Activated T-cell treated with anti-CD3 and anti-CD28 coated beads for 48 hours (primary cell): ENCODE measurements at regions not wholly inside any gene's neighbourhood (a gene's known extent, or its start where the extent isn't known, plus 50 kb on each side); places are given as distances from the start of the nearest gene placed in this dataset.

ENCODE experiments used
- DNase-seq: peaks from one replicate; pipeline ENCODE4 v3.0.0-alpha.2; 2020; ENCODE audit warnings: low read depth

DNA sequence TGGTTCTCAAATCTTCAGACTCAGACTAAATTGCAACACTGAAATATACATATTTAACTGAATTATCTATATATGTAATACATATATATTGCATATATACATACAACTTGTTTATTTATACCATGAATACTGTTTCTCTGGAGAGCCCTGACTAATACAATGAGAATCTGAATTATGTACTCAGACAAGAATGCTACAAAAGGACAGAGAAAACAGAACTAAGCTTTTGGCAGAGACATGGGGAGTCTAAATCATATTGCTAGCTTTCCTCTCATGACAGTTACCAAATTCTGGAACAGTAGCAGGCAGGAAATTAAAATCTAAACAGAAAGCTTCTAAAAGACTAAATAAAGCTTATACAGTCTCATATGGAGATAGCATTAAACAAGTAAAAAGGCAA lies 142.4 kb upstream of the KCNMB2 start:
- no peak for DNase-seq

DNA sequence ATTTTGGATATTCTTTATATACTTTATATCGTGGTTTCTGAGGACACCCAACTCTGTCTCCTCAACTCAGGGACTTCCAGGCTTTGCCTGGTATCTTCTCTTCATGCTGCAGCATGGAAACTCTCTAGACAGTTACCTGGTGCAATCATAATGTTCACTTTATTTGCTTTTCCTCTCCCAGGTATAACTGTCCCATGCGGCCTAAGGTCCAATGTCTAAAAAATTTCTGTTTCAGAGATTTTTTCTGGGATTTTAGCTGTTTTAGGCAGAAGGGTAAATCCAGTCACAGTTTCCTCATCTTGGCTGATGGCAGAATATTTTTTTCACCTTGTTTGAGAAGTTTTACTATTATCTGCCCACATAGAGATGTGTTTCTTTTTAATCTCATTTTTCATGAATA lies 139.9 kb upstream of the KCNMB2 start:
- no peak for DNase-seq

DNA sequence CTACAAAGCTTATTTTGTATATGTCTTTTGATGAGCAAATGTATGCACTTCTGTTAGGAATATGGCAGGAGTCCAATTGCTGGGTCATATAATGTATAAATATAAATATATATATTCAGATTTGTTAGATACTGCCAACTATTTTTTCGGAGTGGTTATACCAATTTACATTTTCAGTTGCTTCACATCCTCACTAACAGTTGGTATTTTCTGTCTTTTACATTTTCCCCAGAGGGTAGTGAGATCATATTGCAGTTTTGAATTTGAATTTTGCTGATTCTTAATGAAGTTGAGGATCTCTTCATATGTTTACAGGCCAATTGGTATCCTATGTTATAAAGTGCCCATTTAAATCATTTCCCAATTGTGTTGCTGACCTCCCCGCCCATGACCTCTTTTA lies 139.0 kb upstream of the KCNMB2 start:
- no peak for DNase-seq

DNA sequence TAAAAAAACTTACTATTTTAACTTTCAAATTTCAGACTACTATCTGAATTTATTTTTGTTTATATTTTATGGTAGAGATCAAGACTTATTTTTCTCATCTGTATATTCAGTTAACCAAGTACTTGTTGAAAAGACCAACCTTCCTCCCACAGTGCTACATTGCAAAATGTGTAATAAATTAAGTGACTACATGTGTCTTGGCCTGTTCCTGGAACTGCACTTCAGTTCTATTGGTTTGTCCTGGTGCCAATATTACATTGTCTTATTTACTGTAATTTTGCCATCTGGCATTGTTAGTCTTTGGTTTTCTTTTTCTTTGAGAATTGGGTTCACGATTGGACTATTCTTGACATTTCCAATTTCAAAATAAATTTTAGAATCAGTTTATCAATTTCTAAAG lies 138.4 kb upstream of the KCNMB2 start:
- no peak for DNase-seq

DNA sequence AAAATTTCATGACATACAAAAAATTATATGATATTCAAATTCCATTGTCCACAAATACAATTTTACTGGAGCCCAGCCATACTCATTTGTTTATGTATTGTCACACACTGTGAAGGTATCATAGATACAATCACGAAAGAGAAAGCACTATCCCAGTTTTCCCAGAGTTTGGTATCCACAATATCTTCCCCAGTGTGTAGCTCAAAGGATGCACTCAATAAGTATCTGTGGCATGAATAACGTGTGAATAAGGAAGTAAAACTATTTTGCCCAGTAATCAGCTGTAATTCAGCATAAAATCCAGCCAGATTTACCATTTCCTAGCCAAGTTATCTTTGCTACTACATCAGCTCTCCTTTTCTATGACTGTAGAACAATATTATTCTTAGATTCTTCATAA lies 131.3 kb upstream of the KCNMB2 start:
- no peak for DNase-seq

DNA sequence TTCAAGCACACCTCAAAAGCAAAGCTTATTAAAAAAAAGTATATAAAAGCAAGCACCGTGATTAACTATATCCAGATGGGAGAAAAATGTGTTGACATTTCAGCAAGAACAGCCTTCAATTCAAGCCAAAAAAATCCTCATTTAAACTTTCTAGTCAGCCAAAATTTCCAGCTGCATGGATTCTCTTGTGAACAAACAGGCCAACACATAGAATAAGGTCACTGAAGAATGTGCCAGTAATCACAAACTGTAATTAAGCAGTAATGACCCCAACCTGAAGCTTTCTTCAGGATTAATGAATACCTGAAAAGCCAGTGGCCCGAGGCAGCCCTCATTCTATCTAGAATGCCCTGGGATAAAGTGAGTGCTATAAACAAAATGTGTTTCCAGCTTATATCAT lies 130.7 kb upstream of the KCNMB2 start:
- no peak for DNase-seq

DNA sequence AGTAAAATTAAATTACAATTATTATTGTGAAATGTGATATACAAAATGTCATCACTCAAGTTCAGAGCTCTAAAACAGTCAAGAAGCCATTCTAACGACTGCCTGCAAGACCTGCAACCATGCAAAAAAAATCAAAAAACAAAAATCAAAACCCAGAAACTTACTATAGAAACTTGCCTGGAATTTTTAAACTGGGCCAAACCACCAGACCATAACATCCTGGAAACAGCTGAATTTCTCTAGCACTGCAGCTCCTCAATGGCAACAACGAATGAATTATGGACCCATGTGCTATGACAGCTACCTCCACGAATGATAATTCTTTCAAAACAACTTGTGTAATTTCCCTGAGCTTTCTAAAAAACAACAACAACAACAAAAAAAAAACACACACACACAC lies 130.0 kb upstream of the KCNMB2 start:
- DNase-seq, result no peak

DNA sequence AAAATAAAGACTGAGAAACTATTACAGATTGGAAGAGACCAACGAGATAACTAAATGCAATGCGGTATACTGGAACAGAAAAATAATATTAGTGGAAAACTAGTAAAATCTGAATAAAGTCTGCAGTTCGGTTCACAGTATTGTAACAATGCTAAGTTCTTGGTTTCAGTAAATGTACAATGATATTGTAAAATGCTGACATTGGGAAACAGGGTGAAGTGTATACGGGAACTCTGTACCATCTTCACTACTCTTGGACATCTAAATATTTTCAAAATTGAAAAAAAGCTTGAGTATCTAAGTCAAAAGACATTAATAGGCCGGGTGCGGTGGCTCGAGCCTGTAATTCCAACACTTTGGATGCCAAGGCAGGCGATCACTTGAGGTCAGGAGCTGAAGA lies 120.9 kb upstream of the KCNMB2 start:
- DNase-seq, result no peak

DNA sequence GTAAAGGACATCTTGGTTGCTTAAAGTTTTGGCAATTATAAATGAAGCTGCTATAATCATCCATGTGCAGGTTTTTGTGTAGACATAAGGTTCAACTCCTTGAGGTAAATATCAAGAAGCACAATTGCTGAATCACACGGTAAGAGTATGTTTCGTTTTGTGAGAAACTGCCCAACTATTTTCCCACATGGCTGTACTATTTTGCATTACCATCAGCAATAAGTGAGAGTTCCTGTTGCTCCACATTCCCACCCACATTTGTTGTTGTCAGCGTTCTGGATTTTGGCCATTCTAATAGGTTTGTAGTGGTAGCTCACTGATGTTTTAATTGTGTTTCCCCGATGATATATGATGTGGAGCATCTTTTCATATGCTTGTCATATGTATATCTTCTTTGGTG lies 118.5 kb upstream of the KCNMB2 start:
- DNase-seq, result no peak

DNA sequence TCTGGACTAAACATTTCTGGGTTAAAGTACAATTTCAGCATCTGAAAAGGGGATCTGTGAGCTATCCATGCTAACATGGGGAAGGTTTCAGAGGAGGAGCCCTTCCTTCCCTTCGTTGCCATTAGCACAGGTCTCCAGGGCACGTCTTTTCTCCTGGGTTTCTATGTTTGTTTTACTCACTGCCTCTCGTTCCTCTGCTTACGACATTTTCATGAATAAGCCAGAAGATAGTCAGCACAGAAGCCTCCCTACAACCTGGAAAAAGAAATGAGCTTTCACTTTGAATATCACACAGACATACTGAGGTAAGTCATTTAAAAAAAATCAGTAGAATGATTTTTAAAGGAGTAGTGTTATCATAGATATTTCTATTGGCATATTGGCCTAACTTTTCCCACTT lies 117.2 kb upstream of the KCNMB2 start:
- no peak for DNase-seq

DNA sequence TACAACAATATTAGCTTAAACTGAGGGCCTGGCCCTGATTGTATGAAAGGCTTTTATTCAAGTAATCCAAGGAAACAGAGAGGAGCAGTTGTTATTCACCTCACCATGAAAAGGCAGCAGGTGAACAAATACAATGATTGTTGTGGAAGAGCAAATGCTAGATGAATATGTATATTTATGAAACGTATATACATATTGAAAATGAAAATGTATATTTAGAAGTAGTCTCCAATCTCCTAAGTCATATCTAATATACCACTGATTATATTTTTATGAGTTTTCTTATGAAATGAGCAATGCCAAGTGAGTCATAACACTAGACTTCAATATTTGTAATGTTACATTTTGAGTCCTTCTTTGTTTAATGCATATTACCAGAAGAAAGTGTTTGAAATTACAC lies 116.2 kb upstream of the KCNMB2 start:
- no peak for DNase-seq

DNA sequence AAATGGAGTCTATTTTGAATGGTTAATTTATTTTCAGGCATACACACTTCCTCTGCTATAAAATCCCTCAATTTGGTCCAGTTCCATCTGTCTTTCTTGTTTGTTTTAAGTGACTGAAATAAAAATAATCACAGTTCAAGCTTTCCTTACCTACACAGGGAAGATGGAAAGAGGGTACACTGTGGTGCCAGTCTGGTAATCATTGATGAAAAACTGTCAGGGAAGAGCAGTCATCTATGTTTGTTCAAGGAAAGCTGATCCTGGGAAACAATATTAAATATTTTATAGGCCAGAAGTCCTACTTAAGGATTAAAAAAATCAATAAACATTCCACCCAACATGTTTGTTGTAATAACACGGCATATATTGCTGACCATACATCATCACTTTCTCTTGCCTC lies 115.2 kb upstream of the KCNMB2 start:
- no peak for DNase-seq

DNA sequence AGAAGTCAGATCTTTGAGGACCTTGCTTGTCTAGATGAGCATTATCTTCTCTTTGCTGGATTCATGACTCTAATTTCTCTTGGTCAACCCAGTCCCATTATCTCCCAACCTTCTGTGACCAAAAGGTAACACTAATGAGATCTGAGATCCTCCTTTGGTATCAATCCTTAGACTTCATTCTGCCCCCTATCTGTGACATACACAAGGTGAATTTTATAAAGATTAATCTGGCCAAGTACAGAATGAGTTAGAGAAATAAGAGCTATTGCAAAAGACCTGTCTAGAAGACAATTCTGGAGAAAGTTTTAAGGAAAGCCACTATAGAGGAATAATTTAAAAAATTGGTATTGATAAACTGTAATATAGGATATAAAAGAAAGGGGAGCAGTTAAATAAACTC lies 113.8 kb upstream of the KCNMB2 start:
- DNase-seq, result no peak

DNA sequence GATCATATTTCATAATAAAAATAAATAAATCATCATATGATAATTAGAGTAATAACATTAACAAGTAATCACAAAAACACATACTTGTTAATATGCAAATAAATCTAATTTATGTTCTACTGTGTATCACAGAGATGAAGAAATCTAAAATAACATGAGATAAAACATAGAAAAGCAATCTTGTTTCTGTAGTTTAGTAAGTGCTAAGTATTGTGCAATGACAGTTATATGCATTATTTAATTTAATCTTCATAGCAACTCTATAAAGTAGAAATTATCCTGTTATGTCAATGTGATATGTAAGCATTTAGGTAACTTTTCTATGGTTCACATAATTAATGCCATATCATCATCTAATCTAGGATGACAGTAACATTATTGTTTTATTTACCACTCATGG lies 108.2 kb upstream of the KCNMB2 start:
- no peak for DNase-seq

DNA sequence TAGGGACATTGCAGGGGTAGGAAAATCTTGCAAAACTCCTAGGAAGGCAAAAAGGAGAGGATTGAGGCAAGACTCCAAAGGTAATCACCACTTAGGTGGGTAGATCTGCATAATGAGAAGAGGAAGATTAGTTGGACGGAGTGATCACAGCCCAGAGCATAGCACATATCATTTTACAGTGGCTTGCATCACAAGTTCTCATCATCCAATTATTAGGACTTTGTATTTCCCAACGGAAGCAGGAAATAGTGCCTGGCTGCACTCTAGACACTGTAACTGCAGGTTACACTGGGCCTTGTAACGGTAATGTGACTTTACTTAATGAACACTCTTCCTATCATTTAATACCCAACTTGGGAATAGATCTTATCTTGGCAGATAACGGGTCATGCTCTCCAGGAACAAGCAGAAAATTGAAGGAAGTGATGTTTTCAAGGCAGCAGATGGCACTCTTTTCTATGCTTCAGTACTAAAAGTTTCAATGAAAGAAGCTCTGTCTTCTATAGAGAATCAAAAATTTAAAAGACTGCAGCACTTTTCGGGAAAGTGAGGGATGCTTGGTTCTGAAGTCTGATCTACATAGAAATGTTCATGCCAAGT lies 101.9 kb upstream of the KCNMB2 start:
- no peak for DNase-seq

DNA sequence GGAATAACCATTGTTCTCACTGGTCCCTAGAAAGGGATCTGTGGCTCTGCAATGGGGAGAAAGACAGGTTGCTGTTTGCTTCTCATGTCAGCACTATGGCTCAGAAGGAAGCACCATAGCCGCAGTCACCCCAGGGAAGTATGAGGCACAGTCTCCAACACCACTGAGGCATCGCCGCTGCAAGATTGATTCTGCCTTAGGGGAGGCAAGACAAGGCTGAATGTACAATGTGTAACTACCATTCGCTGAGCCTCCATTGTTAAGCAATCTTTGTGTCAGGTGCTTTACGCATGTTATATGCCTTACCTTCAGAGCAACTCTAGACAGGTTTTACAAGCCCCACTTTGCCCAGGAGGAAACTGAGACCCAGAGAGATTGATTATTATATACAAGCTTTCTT lies 100.7 kb upstream of the KCNMB2 start:
- no peak for DNase-seq

DNA sequence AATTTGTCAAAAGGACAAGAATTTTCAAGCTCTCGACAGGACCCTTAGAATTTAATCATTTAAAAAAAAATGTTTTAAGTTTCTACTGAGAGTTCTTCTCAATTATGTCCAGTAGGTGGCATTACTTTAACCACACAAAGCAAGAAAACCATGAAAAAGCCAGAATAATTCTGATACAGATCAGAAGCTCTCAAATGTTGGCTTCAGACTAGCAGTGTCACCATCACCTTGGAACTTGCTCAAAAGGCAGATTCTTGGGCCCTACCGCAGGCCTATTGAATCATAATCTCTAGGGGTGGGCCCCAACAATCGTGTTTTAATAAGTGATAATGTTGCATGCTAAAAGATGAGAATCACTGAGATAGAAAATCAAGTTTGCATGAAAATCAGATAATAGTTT lies 99.5 kb upstream of the KCNMB2 start:
- no peak for DNase-seq

DNA sequence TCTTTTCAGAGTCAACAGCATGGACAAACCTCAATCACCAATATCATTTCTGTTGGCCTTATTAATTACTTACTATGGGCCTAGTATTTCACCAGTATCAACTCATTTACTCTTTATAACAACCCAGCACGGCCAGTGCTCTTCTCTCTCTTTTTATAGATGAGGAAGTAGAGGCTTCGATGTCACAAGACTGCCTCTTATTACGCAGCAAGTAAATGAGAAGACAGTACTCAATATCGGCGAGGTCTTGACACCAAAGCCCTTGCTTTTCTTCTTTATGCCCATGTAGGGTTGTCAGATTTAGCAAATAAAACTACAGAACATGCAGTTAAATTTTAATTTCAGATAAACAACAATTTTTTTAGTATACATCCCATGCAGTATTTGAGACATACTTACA lies 99.0 kb upstream of the KCNMB2 start:
- no peak for DNase-seq

DNA sequence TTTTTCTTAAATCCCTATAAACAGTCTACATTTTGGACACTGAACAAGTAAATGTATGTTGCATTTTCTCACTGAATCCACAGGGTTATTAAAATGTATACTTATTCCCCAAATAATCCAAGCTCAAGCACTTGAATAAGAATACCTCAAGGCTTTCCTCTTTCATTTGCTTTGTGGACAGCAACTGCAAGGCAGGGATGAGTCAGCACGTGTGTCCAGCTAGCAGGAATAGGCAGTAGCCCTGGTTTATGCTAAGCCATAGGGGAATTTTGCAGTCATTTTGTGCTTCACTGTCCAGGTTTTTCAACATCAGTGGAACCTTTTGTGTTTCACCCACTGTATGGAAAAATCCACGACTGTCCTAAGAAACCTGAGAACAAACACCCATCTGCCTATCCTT lies 96.7 kb upstream of the KCNMB2 start:
- no peak for DNase-seq

DNA sequence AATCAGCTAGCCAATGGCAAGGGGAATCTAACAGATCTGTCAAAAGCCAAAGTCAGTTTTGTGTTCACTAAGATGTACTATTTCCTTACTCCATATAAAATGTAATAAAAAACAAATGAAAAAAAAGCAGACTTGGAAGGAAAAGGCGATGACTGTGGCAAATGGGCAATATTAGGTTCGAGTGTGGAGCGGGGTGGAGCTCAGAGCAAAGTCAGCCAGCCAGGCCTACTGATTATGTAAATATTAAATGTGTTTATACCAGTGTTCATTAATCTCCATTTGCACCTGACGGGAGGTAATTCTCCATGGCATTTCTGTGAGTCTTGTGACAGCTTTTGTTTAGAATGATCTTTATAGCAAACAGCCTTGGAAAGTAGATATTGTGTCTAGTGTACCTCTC lies 96.2 kb upstream of the KCNMB2 start:
- no peak for DNase-seq

DNA sequence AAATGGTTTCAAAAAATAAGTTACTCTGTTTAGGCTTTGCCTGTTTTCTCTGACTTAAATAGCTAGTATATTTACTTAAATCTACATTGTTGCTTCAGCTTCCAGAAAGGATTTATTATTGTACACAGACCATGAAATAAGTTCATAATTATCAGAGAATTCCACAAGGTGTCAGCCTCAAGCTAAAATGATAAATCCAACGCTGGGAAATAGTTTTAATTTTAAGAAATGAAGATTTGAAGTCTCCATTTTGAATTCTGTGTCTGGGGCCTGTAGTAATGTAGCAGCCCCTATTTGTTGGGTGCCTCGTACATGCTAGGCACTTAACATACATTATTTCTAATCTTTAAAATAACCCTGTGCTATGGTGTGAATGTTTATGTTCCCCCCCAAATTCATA lies 92.6 kb upstream of the KCNMB2 start:
- DNase-seq, result no peak

DNA sequence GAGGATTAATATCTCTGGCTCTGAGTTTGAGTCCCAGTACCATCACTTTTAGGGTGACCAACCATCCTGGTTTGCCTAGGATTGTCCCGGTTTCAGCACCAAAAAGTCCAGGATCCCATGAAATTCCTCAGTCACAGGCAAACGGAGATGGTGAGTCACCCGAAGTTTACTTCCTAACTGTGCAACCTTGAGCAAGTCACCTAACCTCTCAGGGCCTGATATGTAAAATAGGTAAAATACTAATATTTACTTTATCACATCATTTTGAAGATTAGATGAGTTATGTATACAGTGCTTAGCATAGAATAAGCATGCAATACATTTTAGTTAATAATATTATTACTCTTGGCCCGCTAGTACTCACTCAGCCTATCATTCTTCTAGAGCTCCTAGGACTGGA lies 91.1 kb upstream of the KCNMB2 start:
- no peak for DNase-seq

DNA sequence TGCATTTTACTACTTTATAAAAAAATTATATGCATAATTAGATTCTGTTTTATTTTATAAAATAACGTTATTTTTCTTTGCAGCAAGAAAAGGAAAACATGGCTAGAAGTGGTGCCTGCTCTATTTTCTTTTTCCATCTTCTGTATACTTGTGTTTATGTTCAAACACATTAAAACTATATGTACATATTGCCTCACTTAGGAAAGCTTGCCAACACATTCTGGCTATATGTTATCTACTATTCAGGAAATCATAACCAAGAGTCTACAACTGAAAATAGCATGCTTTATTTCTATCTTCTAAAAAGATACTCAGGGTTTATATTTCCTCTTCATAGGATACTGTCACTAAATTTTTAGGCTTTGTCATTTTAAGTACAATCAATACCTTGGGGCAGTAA lies 90.2 kb upstream of the KCNMB2 start:
- DNase-seq, result no peak

DNA sequence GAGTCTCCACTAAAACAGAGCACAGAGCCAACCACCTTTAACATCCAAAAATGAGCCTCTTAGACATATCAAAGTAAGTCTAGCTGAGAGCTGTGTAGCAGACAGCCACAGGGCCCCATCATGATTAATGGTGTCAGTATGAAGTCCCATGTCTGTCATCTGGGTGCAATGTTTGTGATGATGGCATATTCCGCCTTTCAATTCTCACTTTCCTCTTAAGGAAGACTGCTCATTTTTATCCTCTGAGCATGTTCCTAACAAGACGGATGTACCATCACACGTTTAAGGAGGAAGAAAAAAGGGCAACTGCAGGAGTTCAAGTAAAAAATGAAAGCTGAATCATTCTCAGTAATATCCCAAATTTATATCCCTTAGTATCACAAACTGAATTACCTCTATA lies 85.8 kb upstream of the KCNMB2 start:
- no peak for DNase-seq

DNA sequence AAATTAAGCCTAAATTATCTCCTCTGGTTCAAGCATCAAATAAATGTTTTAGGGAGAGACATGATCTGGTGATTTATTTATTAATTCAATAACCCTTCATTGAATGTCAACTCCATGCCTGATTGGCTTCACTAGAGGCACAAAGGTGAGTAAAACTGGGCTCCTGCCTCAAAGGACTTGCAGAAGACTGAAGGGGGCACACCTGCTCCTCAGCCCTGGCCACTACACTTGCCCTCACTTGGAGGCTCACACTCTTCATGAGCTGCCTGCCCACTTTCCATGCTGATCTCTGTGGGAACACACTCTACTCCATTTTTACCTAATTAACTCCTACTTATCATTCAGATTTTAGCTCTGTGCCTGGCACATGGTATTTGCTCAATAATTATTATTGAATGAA lies 84.4 kb upstream of the KCNMB2 start:
- no peak for DNase-seq
